ENCODE measurements at regions not wholly inside any gene's neighbourhood (a gene's known extent, or its start where the extent isn't known, plus 50 kb on each side); places are given as distances from the start of the nearest gene placed in this dataset.

DNA sequence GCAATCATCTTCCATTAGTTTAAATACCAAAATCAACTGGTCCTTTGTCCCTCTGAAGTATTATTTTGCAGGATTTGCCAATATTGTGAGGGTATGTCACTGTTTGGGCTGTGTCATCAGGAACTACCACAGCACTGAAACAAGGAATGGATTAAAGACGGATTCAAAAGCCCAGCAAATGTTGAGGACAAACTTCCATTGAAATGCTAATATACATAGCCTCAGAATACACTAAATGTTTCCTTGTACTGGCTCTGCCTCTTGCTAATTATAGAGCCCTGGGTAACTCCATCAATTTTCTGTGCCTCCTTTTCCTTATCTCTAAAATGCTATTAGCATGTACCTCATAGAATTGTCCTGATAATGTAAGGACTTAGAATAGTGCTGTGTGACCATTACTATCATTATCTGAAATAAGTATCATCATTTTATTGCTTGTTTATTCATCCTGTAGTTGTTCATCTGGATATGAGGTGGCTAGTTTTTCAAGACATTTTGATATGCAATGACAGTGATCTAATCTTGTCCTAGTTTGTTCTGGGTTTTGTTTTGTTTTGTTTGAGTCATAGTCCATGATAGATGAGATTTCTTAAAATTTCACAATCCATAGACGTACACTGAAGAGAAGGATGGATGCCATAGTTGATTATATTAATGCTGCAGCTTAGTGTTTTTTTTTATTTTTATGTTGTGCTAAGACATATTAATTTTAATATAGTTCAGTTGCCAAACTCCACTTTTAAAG lies 333.4 kb upstream of the KCNH7 start:
- Histone ChIP-seq H3K4me1 (ENCODE audit: low read depth) (no peaks in the 10 kb centered on the region), H3K4me3 (no peak overlapping the region), H3K36me3 (ENCODE audit: low read depth) (no peaks in the 10 kb centered on the region), H3K9me3 (no peaks in the 10 kb centered on the region)
- DNase-seq (no peak), ATAC-seq (no peak)
- TF ChIP-seq, protein P1, sequence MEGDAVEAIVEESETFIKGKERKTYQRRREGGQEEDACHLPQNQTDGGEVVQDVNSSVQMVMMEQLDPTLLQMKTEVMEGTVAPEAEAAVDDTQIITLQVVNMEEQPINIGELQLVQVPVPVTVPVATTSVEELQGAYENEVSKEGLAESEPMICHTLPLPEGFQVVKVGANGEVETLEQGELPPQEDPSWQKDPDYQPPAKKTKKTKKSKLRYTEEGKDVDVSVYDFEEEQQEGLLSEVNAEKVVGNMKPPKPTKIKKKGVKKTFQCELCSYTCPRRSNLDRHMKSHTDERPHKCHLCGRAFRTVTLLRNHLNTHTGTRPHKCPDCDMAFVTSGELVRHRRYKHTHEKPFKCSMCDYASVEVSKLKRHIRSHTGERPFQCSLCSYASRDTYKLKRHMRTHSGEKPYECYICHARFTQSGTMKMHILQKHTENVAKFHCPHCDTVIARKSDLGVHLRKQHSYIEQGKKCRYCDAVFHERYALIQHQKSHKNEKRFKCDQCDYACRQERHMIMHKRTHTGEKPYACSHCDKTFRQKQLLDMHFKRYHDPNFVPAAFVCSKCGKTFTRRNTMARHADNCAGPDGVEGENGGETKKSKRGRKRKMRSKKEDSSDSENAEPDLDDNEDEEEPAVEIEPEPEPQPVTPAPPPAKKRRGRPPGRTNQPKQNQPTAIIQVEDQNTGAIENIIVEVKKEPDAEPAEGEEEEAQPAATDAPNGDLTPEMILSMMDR (IDR thresholded peaks at IDR 0.05): no peak
- intact Hi-C loops (cut with DNase I, micrococcal nuclease): no loop called here

DNA sequence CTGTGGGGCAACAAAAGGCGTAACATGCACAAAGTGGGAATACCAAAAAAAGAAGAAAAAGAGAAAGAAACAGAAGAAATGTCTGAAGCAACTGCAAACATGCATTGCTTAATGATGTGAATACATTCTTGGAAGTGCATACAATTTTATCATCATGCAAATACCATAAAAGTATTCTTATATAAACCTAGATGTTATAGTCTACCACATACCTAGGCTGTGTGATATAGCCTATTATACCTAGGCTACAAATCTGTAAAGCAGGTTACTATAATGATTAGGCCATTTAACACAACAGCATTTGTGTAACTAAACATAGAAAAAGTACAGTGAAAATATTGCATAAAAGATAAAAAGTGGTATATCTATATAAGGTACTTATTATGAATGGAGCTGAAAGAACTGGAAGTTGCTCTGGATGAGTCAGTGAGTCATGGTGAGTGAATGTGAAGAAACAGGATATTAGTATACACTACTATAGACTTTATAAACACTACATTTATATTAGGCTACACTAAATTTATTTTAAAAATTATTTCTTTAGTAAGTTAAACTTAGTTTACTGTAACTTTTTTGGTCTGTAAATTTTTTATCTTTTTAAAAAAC lies 319.4 kb upstream of the KCNH7 start:
- ATAC-seq: no peak

DNA sequence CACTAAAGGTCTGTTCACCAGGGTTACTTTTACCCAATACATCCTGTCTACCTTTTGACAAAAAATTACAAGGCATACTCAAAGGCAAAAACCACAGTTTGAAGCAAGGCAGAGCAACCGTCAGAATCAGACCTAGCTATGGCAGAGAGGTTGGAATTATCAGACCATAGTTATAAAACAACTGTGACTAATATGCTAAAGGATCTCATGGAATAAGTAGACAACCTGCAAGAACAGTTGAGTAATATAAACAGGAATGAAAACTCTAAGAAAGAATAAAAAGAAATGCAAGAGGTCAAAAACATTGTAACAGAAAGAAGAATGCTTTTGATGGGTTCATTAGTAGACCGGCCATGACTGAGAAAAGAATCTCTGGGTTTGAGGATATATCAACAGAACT lies 318.8 kb upstream of the KCNH7 start:
- TF ChIP-seq, protein P1 (IDR thresholded peaks at IDR 0.05): no peak
- intact Hi-C loops (cut with DNase I, micrococcal nuclease): no loop called here

More for the DNA sequence above, 319.4 kb upstream of the KCNH7 start:
- Histone ChIP-seq H3K36me3 (ENCODE audit: low read depth) (no peaks in the 10 kb centered on the region), H3K9me3 (no peaks in the 10 kb centered on the region), H3K4me3 (no peak overlapping the region), H3K4me1 (ENCODE audit: low read depth) (no peaks in the 10 kb centered on the region)
- intact Hi-C loops (cut with DNase I, micrococcal nuclease): no loop called here
- DNase-seq: no peak
- TF ChIP-seq, protein P1 (IDR thresholded peaks at IDR 0.05): no peak

DNA sequence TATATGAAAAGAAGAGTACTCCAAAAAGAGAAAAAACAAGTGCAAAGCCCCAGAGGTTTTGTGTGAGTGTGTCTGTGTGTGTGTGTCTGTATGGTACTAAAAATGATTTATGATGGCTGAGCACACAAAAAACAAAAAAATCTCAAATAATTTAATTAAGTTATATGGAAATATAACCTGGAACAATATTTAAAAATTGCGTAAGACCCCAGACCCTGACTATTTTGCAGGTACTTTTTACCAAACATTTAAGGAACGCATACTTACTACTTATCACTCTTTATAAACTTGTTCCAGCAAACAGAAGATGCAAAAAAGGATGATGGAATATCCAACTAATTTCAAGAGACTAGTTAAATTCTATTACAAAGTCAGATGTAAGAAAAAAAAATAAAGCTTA lies 317.4 kb upstream of the KCNH7 start:
- Histone ChIP-seq H3K36me3 (ENCODE audit: low read depth) (no peaks in the 10 kb centered on the region), H3K4me3 (no peak overlapping the region), H3K4me1 (ENCODE audit: low read depth) (no peaks in the 10 kb centered on the region), H3K9me3 (no peaks in the 10 kb centered on the region)
- DNase-seq (no peak), ATAC-seq (no peak)
- intact Hi-C loops (cut with DNase I, micrococcal nuclease): no loop called here
- TF ChIP-seq, protein P1 (IDR thresholded peaks at IDR 0.05): no peak

More for the DNA sequence above, 318.8 kb upstream of the KCNH7 start:
- H3K9me3 ChIP-seq: no peaks in the 10 kb centered on the region
- H3K36me3 ChIP-seq (ENCODE audit: low read depth): no peaks in the 10 kb centered on the region
- no peak overlapping the region for H3K4me3 ChIP-seq
- no peaks in the 10 kb centered on the region for H3K4me1 ChIP-seq (ENCODE audit: low read depth)
- DNase-seq (no peak), ATAC-seq (no peak)

DNA sequence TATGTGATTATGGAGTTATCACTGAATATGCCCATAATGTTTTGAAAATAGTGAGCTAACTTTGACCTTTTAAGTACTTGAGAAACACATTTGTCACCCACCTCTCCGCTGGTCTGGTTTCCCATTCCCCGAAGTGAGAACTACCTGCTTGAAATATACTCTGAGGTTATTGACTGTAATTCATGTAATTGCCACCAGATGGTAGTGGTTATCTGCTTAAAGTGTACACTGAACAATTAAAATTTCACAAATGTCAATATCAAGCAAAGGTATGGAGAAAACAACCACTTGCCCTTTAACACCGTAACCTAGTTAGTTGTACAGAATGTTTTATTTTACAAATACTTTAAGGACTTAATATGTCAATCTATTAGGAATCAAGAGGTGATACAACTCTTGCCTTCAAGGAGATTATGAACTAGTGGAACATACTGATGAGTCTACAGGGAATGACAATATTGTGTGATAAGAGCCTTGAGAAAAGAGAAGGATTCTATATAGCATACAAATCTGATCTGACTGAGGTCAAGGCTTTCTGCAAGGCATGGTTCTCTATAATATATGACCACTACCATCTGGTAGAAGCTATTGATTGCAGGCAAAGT lies 316.8 kb upstream of the KCNH7 start:
- DNase-seq (no peak), ATAC-seq (peak; percentile 63)

More for the DNA sequence above, 316.8 kb upstream of the KCNH7 start:
- Histone ChIP-seq H3K4me3 (no peak overlapping the region), H3K9me3 (no peaks in the 10 kb centered on the region), H3K4me1 (ENCODE audit: low read depth) (no peaks in the 10 kb centered on the region), H3K36me3 (ENCODE audit: low read depth) (no peaks in the 10 kb centered on the region)
- intact Hi-C loops (cut with DNase I, micrococcal nuclease): no loop called here
- TF ChIP-seq, protein P1 (IDR thresholded peaks at IDR 0.05): no peak

Data from mucosa of descending colon (tissue), 3 donors.